KMS-11 (cell line): ENCODE measurements at regions not wholly inside any gene's neighbourhood (a gene's known extent, or its start where the extent isn't known, plus 50 kb on each side); places are given as distances from the start of the nearest gene placed in this dataset.

ENCODE experiments used
- H2AFZ ChIP-seq: fragments of 200-600 bp; sonication (generic); 2 replicates; pipeline ENCODE4 v1.6.1; 2016; ENCODE audit warnings: antibody characterized with exemption, mixed run types, low read depth
- H3K27ac ChIP-seq: fragments of 200-600 bp; sonication (generic); 2 replicates; pipeline ENCODE4 v1.6.1; 2016; ENCODE audit warnings: mild to moderate bottlenecking, mixed run types
- H3K27me3 ChIP-seq: fragments of 200-600 bp; sonication (generic); 2 replicates; pipeline ENCODE4 v1.6.1; 2017; ENCODE audit warnings: mild to moderate bottlenecking, low read depth, mixed run types, moderate library complexity; ENCODE audit not compliant: insufficient read depth
- H3K36me3 ChIP-seq: fragments of 200-600 bp; sonication (generic); 2 replicates; pipeline ENCODE4 v1.6.1; 2017; ENCODE audit warnings: mild to moderate bottlenecking, mixed run types; ENCODE audit not compliant: insufficient read depth
- H3K4me1 ChIP-seq: fragments of 200-600 bp; sonication (generic); 2 replicates; pipeline ENCODE4 v1.6.1; 2016; ENCODE audit warnings: mild to moderate bottlenecking, low read depth, mixed run types; ENCODE audit not compliant: poor library complexity, severe bottlenecking
- H3K4me2 ChIP-seq: fragments of 200-600 bp; sonication (generic); 2 replicates; pipeline ENCODE4 v1.7.0; 2016; ENCODE audit warnings: mild to moderate bottlenecking, mixed run types
- H3K4me3 ChIP-seq: fragments of 200-600 bp; sonication (generic); IDR thresholded peaks from 2 replicates; pipeline ENCODE4 v1.6.1; 2017; ENCODE audit warnings: low read depth, low read length, mixed read lengths; ENCODE audit not compliant: insufficient read depth
- H3K79me2 ChIP-seq: fragments of 200-600 bp; sonication (generic); 2 replicates; pipeline ENCODE4 v1.6.1; 2016; ENCODE audit warnings: low read depth, mixed run types; ENCODE audit not compliant: insufficient read depth
- H3K9ac ChIP-seq: fragments of 200-600 bp; sonication (generic); 2 replicates; pipeline ENCODE4 v1.6.1; 2016; ENCODE audit warnings: mild to moderate bottlenecking, mixed run types
- H4K20me1 ChIP-seq: fragments of 200-600 bp; sonication (generic); 2 replicates; pipeline ENCODE4 v1.6.1; 2016; ENCODE audit warnings: mild to moderate bottlenecking, mixed run types; ENCODE audit not compliant: insufficient read depth
- TF ChIP-seq, protein P1 (sequence below): fragments of 200-600 bp; sonication (generic); conservative IDR thresholded peaks from 2 replicates; pipeline ENCODE4 v1.6.1; 2017; ENCODE audit warnings: low read depth, mild to moderate bottlenecking, antibody characterized with exemption, low read length, moderate library complexity, mixed read lengths

DNA sequence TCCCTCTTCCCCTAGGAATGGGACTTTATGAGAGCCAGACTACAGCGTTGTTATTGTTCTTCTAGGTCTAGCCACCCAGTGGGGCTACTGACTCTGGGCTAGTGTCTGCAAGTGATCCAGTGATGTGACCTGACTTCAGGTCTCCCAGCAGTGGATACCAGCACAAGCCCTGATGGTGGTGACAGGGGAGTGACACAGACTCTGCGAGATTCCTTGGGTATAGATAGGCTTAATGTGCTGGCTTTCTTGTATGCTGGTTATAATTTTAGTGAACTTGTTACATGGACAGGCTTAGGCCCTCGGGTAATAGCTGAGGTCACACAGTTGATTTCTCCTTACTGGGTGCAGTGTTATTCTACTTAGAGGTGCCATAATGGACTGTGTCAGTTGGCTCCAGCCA is 106.9 kb downstream of the TBC1D30 start:
- H3K27me3 ChIP-seq: no peaks in the 10 kb centered on the region
- no peak overlapping the region for H3K4me3 ChIP-seq
- TF ChIP-seq, protein P1, sequence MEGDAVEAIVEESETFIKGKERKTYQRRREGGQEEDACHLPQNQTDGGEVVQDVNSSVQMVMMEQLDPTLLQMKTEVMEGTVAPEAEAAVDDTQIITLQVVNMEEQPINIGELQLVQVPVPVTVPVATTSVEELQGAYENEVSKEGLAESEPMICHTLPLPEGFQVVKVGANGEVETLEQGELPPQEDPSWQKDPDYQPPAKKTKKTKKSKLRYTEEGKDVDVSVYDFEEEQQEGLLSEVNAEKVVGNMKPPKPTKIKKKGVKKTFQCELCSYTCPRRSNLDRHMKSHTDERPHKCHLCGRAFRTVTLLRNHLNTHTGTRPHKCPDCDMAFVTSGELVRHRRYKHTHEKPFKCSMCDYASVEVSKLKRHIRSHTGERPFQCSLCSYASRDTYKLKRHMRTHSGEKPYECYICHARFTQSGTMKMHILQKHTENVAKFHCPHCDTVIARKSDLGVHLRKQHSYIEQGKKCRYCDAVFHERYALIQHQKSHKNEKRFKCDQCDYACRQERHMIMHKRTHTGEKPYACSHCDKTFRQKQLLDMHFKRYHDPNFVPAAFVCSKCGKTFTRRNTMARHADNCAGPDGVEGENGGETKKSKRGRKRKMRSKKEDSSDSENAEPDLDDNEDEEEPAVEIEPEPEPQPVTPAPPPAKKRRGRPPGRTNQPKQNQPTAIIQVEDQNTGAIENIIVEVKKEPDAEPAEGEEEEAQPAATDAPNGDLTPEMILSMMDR: no peak
- no peak overlapping the region for H3K9ac ChIP-seq
- H3K4me1 ChIP-seq: no peaks in the 10 kb centered on the region
- H4K20me1 ChIP-seq: no peaks in the 10 kb centered on the region
- no peaks in the 10 kb centered on the region for H3K79me2 ChIP-seq
- H3K36me3 ChIP-seq: no peaks in the 10 kb centered on the region
- H3K27ac ChIP-seq: no peak overlapping the region
- no peak overlapping the region for H2AFZ ChIP-seq
- no peak overlapping the region for H3K4me2 ChIP-seq

DNA sequence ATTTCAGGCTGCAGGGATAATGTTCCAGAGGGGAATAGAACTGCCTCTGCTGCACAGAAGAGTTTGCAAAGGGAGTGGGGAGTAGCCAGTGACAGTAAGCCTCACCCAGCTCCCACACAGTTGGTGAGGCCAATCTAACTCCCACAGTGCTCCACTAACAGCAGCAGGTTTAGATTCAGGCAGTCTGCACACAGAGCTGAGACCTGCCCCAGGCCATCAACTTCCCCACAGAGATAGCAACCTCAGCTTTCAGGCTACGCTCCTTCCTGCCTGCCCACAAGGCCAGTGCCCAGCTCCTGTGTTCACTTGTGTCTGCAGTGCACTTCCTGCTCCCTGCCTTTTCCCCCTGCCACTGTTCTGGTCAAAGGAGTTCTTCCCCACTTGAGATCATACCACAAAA is 107.5 kb downstream of the TBC1D30 start:
- TF ChIP-seq, protein P1: no peak

GRCh38 chr12:64933791-64934190 is 109.3 kb downstream of the TBC1D30 start:
- Histone ChIP-seq H3K9ac (no peak overlapping the region), H3K27ac (no peak overlapping the region), H4K20me1 (no peaks in the 10 kb centered on the region), H3K27me3 (no peaks in the 10 kb centered on the region), H3K4me1 (no peaks in the 10 kb centered on the region), H3K79me2 (no peaks in the 10 kb centered on the region), H3K4me3 (no peak overlapping the region), H3K36me3 (no peaks in the 10 kb centered on the region), H3K4me2 (no peak overlapping the region), H2AFZ (no peak overlapping the region)
- TF ChIP-seq, protein P1: no peak

More for the DNA sequence above, 107.5 kb downstream of the TBC1D30 start:
- H3K4me1 ChIP-seq: no peaks in the 10 kb centered on the region
- no peak overlapping the region for H2AFZ ChIP-seq
- no peaks in the 10 kb centered on the region for H4K20me1 ChIP-seq
- H3K27me3 ChIP-seq: no peaks in the 10 kb centered on the region
- no peak overlapping the region for H3K27ac ChIP-seq
- no peak overlapping the region for H3K4me3 ChIP-seq
- H3K9ac ChIP-seq: no peak overlapping the region
- H3K4me2 ChIP-seq: no peak overlapping the region
- H3K36me3 ChIP-seq: no peaks in the 10 kb centered on the region
- H3K79me2 ChIP-seq: no peaks in the 10 kb centered on the region

DNA sequence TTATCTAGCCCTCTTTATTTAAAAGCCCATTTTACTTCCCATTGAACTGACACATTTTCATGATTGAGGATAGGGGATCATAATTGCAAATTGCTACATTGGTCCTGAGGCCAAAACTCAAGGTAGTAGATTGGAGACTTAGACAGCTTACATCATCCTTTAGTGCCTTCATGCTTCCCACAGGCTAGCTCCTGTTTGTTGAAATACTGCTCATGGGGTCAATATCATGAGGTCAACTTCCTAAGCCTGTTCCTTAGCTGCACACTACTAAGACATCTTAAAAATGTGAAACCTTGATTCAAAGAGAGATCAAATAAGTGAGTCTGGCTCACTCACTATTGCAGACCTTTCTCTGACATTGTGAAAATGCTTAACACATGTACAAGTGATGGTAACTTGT is 113.0 kb downstream of the TBC1D30 start:
- Histone ChIP-seq H3K79me2 (no peaks in the 10 kb centered on the region), H2AFZ (no peak overlapping the region), H3K36me3 (no peaks in the 10 kb centered on the region), H3K4me1 (no peaks in the 10 kb centered on the region), H3K9ac (no peak overlapping the region), H3K4me2 (no peak overlapping the region), H3K27me3 (no peaks in the 10 kb centered on the region), H3K27ac (no peak overlapping the region), H3K4me3 (no peak overlapping the region), H4K20me1 (no peaks in the 10 kb centered on the region)
- TF ChIP-seq, protein P1: no peak
